ENCODE measurements at regions not wholly inside any gene's neighbourhood (a gene's known extent, or its start where the extent isn't known, plus 50 kb on each side); places are given as distances from the start of the nearest gene placed in this dataset.

GRCh38 chr5:39579750-39580149 is 155.0 kb upstream of the DAB2 start:
- no peak for FAIRE-seq

GRCh38 chr5:39578887-39579497 is 154.2 kb upstream of the DAB2 start:
- peak; percentile 99 for FAIRE-seq

GRCh38 chr5:39577529-39577928 is 152.7 kb upstream of the DAB2 start:
- FAIRE-seq, result no peak

GRCh38 chr5:39570403-39571027 is 145.7 kb upstream of the DAB2 start:
- FAIRE-seq, result peak; percentile 100

GRCh38 chr5:39569857-39570256 is 145.1 kb upstream of the DAB2 start:
- FAIRE-seq, result no peak

GRCh38 chr5:39566891-39567290 is 142.1 kb upstream of the DAB2 start:
- no peak for FAIRE-seq

- peak; percentile 3 for FAIRE-seq
These were observed 141.2 kb upstream of the DAB2 start for GRCh38 chr5:39566029-39566428.

- FAIRE-seq, result no peak
These were observed 136.6 kb upstream of the DAB2 start for GRCh38 chr5:39561421-39561820.

- no peak for FAIRE-seq
These were observed 135.9 kb upstream of the DAB2 start for GRCh38 chr5:39560726-39561125.

GRCh38 chr5:39559923-39560322 is 135.1 kb upstream of the DAB2 start:
- no peak for FAIRE-seq

- no peak for FAIRE-seq
These were observed 133.8 kb upstream of the DAB2 start for GRCh38 chr5:39558541-39558940.

GRCh38 chr5:39555788-39556187 is 131.0 kb upstream of the DAB2 start:
- FAIRE-seq, result no peak

GRCh38 chr5:39547553-39548154 is 122.9 kb upstream of the DAB2 start:
- FAIRE-seq, result peak; percentile 100

- no peak for FAIRE-seq
These were observed 120.2 kb upstream of the DAB2 start for GRCh38 chr5:39544941-39545340.

- no peak for FAIRE-seq
These were observed 118.6 kb upstream of the DAB2 start for GRCh38 chr5:39543335-39543734.

GRCh38 chr5:39542511-39543285 is 117.9 kb upstream of the DAB2 start:
- FAIRE-seq, result no peak

GRCh38 chr5:39541920-39542319 is 117.1 kb upstream of the DAB2 start:
- FAIRE-seq, result no peak

- no peak for FAIRE-seq
These were observed 114.7 kb upstream of the DAB2 start for GRCh38 chr5:39539470-39539869.

GRCh38 chr5:39534690-39535089 is 109.9 kb upstream of the DAB2 start:
- peak; percentile 99 for FAIRE-seq

GRCh38 chr5:39533749-39534148 is 109.0 kb upstream of the DAB2 start:
- no peak for FAIRE-seq

- peak; percentile 87 for FAIRE-seq
These were observed 107.7 kb upstream of the DAB2 start for GRCh38 chr5:39532511-39532910.

- FAIRE-seq, result peak; percentile 16
These were observed 106.5 kb upstream of the DAB2 start for GRCh38 chr5:39531306-39531705.

- FAIRE-seq, result no peak
These were observed 102.2 kb upstream of the DAB2 start for GRCh38 chr5:39526914-39527477.
